Activated CD8-positive, alpha-beta T cell treated with anti-CD3 and anti-CD28 coated beads, Interleukin-2, amount 10 ng/mL, durations not matched to agents 7 days and 5 days (primary cell): ENCODE measurements at regions not wholly inside any gene's neighbourhood (a gene's known extent, or its start where the extent isn't known, plus 50 kb on each side); places are given as distances from the start of the nearest gene placed in this dataset.
"Not testable (repeated sequence)": the region's sequence is repeated elsewhere in the genome, so short reads cannot be mapped to it uniquely, and the experiment has no call there.

ENCODE experiments used
- ATAC-seq: fragments of 150-1000 bp; cut with Tn5 transposase; one replicate; pipeline ENCODE4 v1.10.0; 2021; ENCODE audit warnings: moderate library complexity
- CTCF ChIA-PET: fragments of 350-600 bp; sonication (Branson Sonifier 250); formaldehyde crosslinking; loops from one replicate; lab custom pipeline; 2021; ENCODE audit warnings: antibody characterized with exemption; lab: Charles Lee
- POLR2A ChIA-PET: fragments of 350-600 bp; sonication (Branson Sonifier 250); formaldehyde crosslinking; loops from one replicate; lab custom pipeline; 2021; ENCODE audit warnings: antibody characterized with exemption; lab: Charles Lee
- DNase-seq: peaks from one replicate; pipeline ENCODE4 v3.0.0-alpha.2; 2020
- H3K27ac Mint-ChIP-seq: one replicate; pipeline ENCODE4 v1.8.0; 2021; ENCODE audit warnings: mild to moderate bottlenecking, mixed read lengths
- H3K27me3 Mint-ChIP-seq: one replicate; pipeline ENCODE4 v1.8.0; 2021; ENCODE audit warnings: low read depth, mixed read lengths
- H3K36me3 Mint-ChIP-seq: one replicate; pipeline ENCODE4 v1.8.0; 2021; ENCODE audit warnings: low read depth, mixed read lengths
- H3K4me1 Mint-ChIP-seq: one replicate; pipeline ENCODE4 v1.8.0; 2021; ENCODE audit warnings: low read depth, mixed read lengths
- H3K4me3 Mint-ChIP-seq: one replicate; pipeline ENCODE4 v1.8.0; 2021; ENCODE audit warnings: mild to moderate bottlenecking, mixed read lengths
- H3K9me3 Mint-ChIP-seq: one replicate; pipeline ENCODE4 v1.8.0; 2022; ENCODE audit warnings: mixed read lengths; ENCODE audit not compliant: insufficient read depth

GRCh38 chr18:27544206-27544605, 359.1 kb upstream of the CHST9 start:
- Mint-ChIP-seq H3K36me3 (no peaks in the 10 kb centered on the region), H3K9me3 (no peaks in the 10 kb centered on the region)
- CTCF ChIA-PET = no interaction called here

GRCh38 chr18:27541293-27541692, 356.2 kb upstream of the CHST9 start:
- DNase-seq (no peak), ATAC-seq (no peak)
- Mint-ChIP-seq H3K36me3 (no peaks in the 10 kb centered on the region), H3K4me1 (no peaks in the 10 kb centered on the region), H3K27me3 (no peaks in the 10 kb centered on the region), H3K9me3 (no peaks in the 10 kb centered on the region), H3K4me3 (no peak overlapping the region), H3K27ac (no peak overlapping the region)
- POLR2A ChIA-PET = no interaction called here
- CTCF ChIA-PET = no interaction called here

More at GRCh38 chr18:27544206-27544605, 359.1 kb upstream of the CHST9 start:
- Mint-ChIP-seq H3K27me3 (no peaks in the 10 kb centered on the region), H3K4me3 (no peak overlapping the region), H3K4me1 (no peaks in the 10 kb centered on the region), H3K27ac (no peak overlapping the region)
- POLR2A ChIA-PET = no interaction called here
- DNase-seq = no peak
- no peak for ATAC-seq

- ATAC-seq (no peak), DNase-seq (no peak)
- CTCF ChIA-PET = no interaction called here
- Mint-ChIP-seq H3K27ac (no peak overlapping the region), H3K4me3 (no peak overlapping the region), H3K27me3 (no peaks in the 10 kb centered on the region), H3K4me1 (no peaks in the 10 kb centered on the region), H3K9me3 (no peaks in the 10 kb centered on the region), H3K36me3 (no peaks in the 10 kb centered on the region)
- POLR2A ChIA-PET = no interaction called here
These were observed 355.0 kb upstream of the CHST9 start for GRCh38 chr18:27540111-27540510.

GRCh38 chr18:27528925-27529521, 343.9 kb upstream of the CHST9 start:
- no peaks in the 10 kb centered on the region for H3K27me3 Mint-ChIP-seq
- no peaks in the 10 kb centered on the region for H3K9me3 Mint-ChIP-seq
- H3K4me1 Mint-ChIP-seq = no peaks in the 10 kb centered on the region
- no peak overlapping the region for H3K4me3 Mint-ChIP-seq
- no peak overlapping the region for H3K27ac Mint-ChIP-seq
- ATAC-seq (no peak), DNase-seq (no peak)
- CTCF ChIA-PET = no interaction called here
- no peaks in the 10 kb centered on the region for H3K36me3 Mint-ChIP-seq
- POLR2A ChIA-PET = no interaction called here

- no peak overlapping the region for H3K4me3 Mint-ChIP-seq
- no peak for ATAC-seq
These were observed 342.7 kb upstream of the CHST9 start for GRCh38 chr18:27527856-27528255.

GRCh38 chr18:27520401-27520800, 335.3 kb upstream of the CHST9 start:
- CTCF ChIA-PET = no interaction called here
- Mint-ChIP-seq H3K27ac (no peak overlapping the region), H3K4me1 (no peaks in the 10 kb centered on the region), H3K27me3 (no peaks in the 10 kb centered on the region), H3K4me3 (no peak overlapping the region), H3K9me3 (peaks cover 5% of the 10 kb centered on the region), H3K36me3 (no peaks in the 10 kb centered on the region)
- ATAC-seq = no peak
- no peak for DNase-seq
- POLR2A ChIA-PET = no interaction called here

More at GRCh38 chr18:27527856-27528255, 342.7 kb upstream of the CHST9 start:
- ChIA-PET POLR2A (no interaction called here), CTCF (no interaction called here)
- H3K27ac Mint-ChIP-seq = no peak overlapping the region
- H3K9me3 Mint-ChIP-seq = no peaks in the 10 kb centered on the region
- no peaks in the 10 kb centered on the region for H3K4me1 Mint-ChIP-seq
- H3K36me3 Mint-ChIP-seq = no peaks in the 10 kb centered on the region
- H3K27me3 Mint-ChIP-seq = no peaks in the 10 kb centered on the region
- DNase-seq = no peak

- H3K27me3 Mint-ChIP-seq, H3K27ac Mint-ChIP-seq, H3K9me3 Mint-ChIP-seq, POLR2A ChIA-PET, H3K36me3 Mint-ChIP-seq, H3K4me1 Mint-ChIP-seq, ATAC-seq, H3K4me3 Mint-ChIP-seq, CTCF ChIA-PET, DNase-seq: not testable (repeated sequence)
These were observed 325.0 kb upstream of the CHST9 start for GRCh38 chr18:27510036-27510633.

- H3K9me3 Mint-ChIP-seq = peaks cover 5% of the 10 kb centered on the region
- H3K27me3 Mint-ChIP-seq = no peaks in the 10 kb centered on the region
- no peaks in the 10 kb centered on the region for H3K36me3 Mint-ChIP-seq
- no peak overlapping the region for H3K4me3 Mint-ChIP-seq
- H3K4me1 Mint-ChIP-seq = no peaks in the 10 kb centered on the region
- ATAC-seq = no peak
- ChIA-PET POLR2A (no interaction called here), CTCF (no interaction called here)
- H3K27ac Mint-ChIP-seq = no peak overlapping the region
- no peak for DNase-seq
These were observed 316.6 kb upstream of the CHST9 start for GRCh38 chr18:27501671-27502070.

GRCh38 chr18:27500531-27500930, 315.4 kb upstream of the CHST9 start:
- Mint-ChIP-seq H3K4me3 (no peak overlapping the region), H3K27ac (no peak overlapping the region), H3K36me3 (no peaks in the 10 kb centered on the region), H3K4me1 (no peaks in the 10 kb centered on the region), H3K27me3 (no peaks in the 10 kb centered on the region), H3K9me3 (peaks cover 5% of the 10 kb centered on the region)
- no peak for ATAC-seq
- CTCF ChIA-PET = no interaction called here
- no peak for DNase-seq
- POLR2A ChIA-PET = no interaction called here

GRCh38 chr18:27497246-27497645, 312.1 kb upstream of the CHST9 start:
- ChIA-PET CTCF (no interaction called here), POLR2A (no interaction called here)
- Mint-ChIP-seq H3K27me3 (no peaks in the 10 kb centered on the region), H3K4me3 (no peak overlapping the region), H3K9me3 (no peaks in the 10 kb centered on the region), H3K4me1 (no peaks in the 10 kb centered on the region), H3K27ac (no peak overlapping the region), H3K36me3 (no peaks in the 10 kb centered on the region)
- no peak for DNase-seq
- ATAC-seq = no peak

GRCh38 chr18:27493182-27493581, 308.1 kb upstream of the CHST9 start:
- Mint-ChIP-seq H3K36me3 (no peaks in the 10 kb centered on the region), H3K4me1 (no peaks in the 10 kb centered on the region), H3K27ac (no peak overlapping the region), H3K4me3 (no peak overlapping the region), H3K27me3 (no peaks in the 10 kb centered on the region), H3K9me3 (no peaks in the 10 kb centered on the region)
- POLR2A ChIA-PET = no interaction called here
- DNase-seq = no peak
- CTCF ChIA-PET = no interaction called here
- no peak for ATAC-seq

- Mint-ChIP-seq H3K4me3 (no peak overlapping the region), H3K27me3 (no peaks in the 10 kb centered on the region), H3K27ac (no peak overlapping the region), H3K36me3 (no peaks in the 10 kb centered on the region), H3K9me3 (no peaks in the 10 kb centered on the region), H3K4me1 (no peaks in the 10 kb centered on the region)
- ATAC-seq = no peak
- DNase-seq = no peak
- ChIA-PET POLR2A (no interaction called here), CTCF (no interaction called here)
These were observed 306.7 kb upstream of the CHST9 start for GRCh38 chr18:27491772-27492171.

GRCh38 chr18:27483276-27483675, 298.2 kb upstream of the CHST9 start:
- POLR2A ChIA-PET = no interaction called here
- CTCF ChIA-PET = no interaction called here
- Mint-ChIP-seq H3K27me3 (no peaks in the 10 kb centered on the region), H3K27ac (no peak overlapping the region), H3K36me3 (no peaks in the 10 kb centered on the region), H3K9me3 (peaks cover 4% of the 10 kb centered on the region), H3K4me3 (no peak overlapping the region), H3K4me1 (no peaks in the 10 kb centered on the region)
- DNase-seq (no peak), ATAC-seq (no peak)
